Pancreas (tissue), 10 donors: ENCODE measurements at regions not wholly inside any gene's neighbourhood (a gene's known extent, or its start where the extent isn't known, plus 50 kb on each side); places are given as distances from the start of the nearest gene placed in this dataset.

ENCODE experiments used
- ATAC-seq, 4 donors: fragments of 200-7000 bp; cut with Tn5 transposase; one replicate each; pipeline versions ENCODE4 v1.8.0 to v1.9.1; 2020; ENCODE audit warnings: mild to moderate bottlenecking in 4 of 4, moderate library complexity in 4 of 4
- DNase-seq, 6 donors: peaks; one replicate each; pipeline ENCODE4 v3.0.0-alpha.2; 2020
- FAIRE-seq: peaks from 2 replicates; lab custom pipeline; 2012; peaks lifted over from hg19 to GRCh38; lab: Jason Lieb, UNC
- H3K27ac ChIP-seq, 4 donors: fragments of 200-600 bp; sonication (generic); 1 replicate in 3 of 4; 2 replicates in 1 of 4; pipeline versions ENCODE4 v1.5.0 to v1.8.0; 2020
- H3K27me3 ChIP-seq, 4 donors: fragments of 200-600 bp; one replicate each; pipeline ENCODE4 v1.8.0; 2021
- H3K36me3 ChIP-seq, 3 donors: fragments of 200-600 bp; sonication (generic) in 1 of 3; one replicate each; pipeline versions ENCODE4 v1.5.0 to v1.8.0; 2020 to 2021
- H3K4me1 ChIP-seq, 3 donors: fragments of 200-600 bp; one replicate each; pipeline ENCODE4 v1.8.0; 2021
- H3K4me3 ChIP-seq, 4 donors: fragments of 200-600 bp; sonication (generic) in 2 of 4; one replicate each; pipeline versions ENCODE4 v1.5.0 to v1.8.0; 2020 to 2021
- H3K9me3 ChIP-seq, 4 donors: fragments of 200-600 bp; one replicate each; pipeline ENCODE4 v1.8.0; 2021
- CTCF ChIP-seq, 4 donors: fragments of 200-600 bp; sonication (generic) in 3 of 4; IDR thresholded peaks; one replicate each; pipeline versions ENCODE4 v1.5.0 to v1.8.0; 2021; ENCODE audit warnings: antibody characterized with exemption in 4 of 4
- WGBS, 2 donors: extraction: QIAGEN DNeasy Blood & Tissue Kit; methylation state at CpG; one replicate each; pipeline ENCODE4 v1.1.7; 2013; 5-methylcytosine and 5-hydroxymethylcytosine counted together
- intact Hi-C, 3 donors: fragments of 100-400 bp; cut with DNase I; formaldehyde crosslinking; loops; one replicate each; pipeline versions ENCODE4 v1.11.1 to v1.14.2; 2022
- donor health status: healthy with polysubstance abuse.
- donor health status: DM: no; HTN: no; CAD: no; lungs with moderate emphysema.
- donor health status: DM: no; HTN: no; CAD: no.
- donor health status: control.
- donor health status: control.
- donor health status: Bipolar disorder and iron deficiency.
- donor health status: DM: yes; HTN: yes; CAD: no.
- donor health status: DM: no; HTN: no; CAD: no.
- donor health status: DM: no; HTN: no; CAD: no.
- donor health status: DM: yes; HTN: yes; CAD: no.

DNA sequence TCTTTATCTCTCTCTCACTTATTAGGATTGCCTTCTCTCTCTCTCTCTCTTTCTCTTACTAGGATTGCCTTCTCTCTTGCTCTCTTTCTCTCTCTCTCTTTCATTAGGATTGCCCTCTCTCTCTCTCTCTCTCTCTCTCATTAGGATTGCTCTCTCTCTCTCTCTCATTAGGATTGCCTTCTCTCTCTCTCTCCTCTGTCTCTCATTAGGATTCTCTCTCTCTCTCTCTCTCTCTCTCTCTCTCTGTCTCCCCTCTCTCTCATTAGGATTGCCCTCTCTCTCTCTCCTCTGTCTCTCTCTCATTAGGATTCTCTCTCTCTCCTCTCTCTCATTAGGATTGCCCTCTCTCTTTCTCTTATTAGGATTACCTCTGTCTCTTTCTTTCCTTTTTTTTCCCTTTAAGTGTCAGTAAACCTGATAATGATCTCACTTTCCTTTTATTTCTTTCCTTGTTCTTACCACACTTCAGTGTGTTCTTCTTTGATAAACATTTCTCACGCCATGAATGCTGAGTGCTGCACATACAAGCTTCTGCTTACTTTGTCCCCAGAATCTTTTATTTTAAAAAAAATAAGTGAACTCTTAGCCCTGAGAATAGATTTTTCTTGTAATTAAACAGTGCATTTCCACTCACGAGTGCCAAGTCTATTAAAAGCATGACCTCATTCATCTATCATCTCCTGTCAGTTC lies 243.4 kb upstream of the TBC1D5 start:
- 35 to 48% methylated on average over 2 of the region's 2 CpGs for WGBS, 2 donors

DNA sequence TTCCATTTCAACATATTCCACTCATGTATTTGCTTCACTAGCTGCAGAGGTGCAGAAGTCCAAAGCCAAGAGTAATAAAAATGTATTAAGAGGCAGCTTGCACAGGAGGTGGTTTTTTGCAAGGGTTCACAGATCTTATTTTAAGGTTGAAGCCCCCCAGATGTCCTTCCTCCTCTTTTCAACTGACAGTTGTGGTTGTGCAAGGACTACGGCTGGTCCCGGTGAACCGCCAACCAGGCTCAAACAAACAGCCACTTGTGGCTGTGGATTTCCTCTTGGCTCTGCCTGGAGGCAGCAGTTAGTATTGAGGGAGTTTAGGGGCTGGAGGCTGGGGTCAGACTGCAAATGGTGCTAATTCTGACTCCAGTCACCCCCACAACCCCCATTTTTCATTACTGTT lies 240.7 kb upstream of the TBC1D5 start:
- WGBS, 2 donors, result 86 to 94% methylated on average over 3 of the region's 3 CpGs
- no peak for DNase-seq

More for the DNA sequence above, 243.4 kb upstream of the TBC1D5 start:
- H3K4me3 ChIP-seq, result no peak overlapping the region
- H3K36me3 ChIP-seq, result no peaks in the 10 kb centered on the region
- FAIRE-seq (no peak), DNase-seq (no peak), ATAC-seq (no peak)
- H3K27ac ChIP-seq, result no peak overlapping the region
- no peaks in the 10 kb centered on the region for H3K27me3 ChIP-seq
- no peak for TF ChIP-seq CTCF (IDR thresholded peaks at IDR 0.05)
- H3K4me1 ChIP-seq, result no peaks in the 10 kb centered on the region
- H3K9me3 ChIP-seq, result no peaks in the 10 kb centered on the region
- intact Hi-C loops, result no loop called here

GRCh38 chr3:17982211-17982880 lies 239.9 kb upstream of the TBC1D5 start:
- no peak for TF ChIP-seq CTCF (IDR thresholded peaks at IDR 0.05)
- no peak for DNase-seq
- no peak overlapping the region for H3K4me3 ChIP-seq
- 88 to 94% methylated on average over 3 of the region's 3 CpGs for WGBS, 2 donors
- no peak for ATAC-seq
- H3K36me3 ChIP-seq, result no peaks in the 10 kb centered on the region
- H3K27ac ChIP-seq, result no peak overlapping the region
- no peak for FAIRE-seq
- intact Hi-C loops, result no loop called here
- no peaks in the 10 kb centered on the region for H3K27me3 ChIP-seq
- H3K4me1 ChIP-seq, result no peaks in the 10 kb centered on the region
- H3K9me3 ChIP-seq, result no peaks in the 10 kb centered on the region

More for the DNA sequence above, 240.7 kb upstream of the TBC1D5 start:
- no peak for TF ChIP-seq CTCF (IDR thresholded peaks at IDR 0.05)
- intact Hi-C loops, result no loop called here
- no peaks in the 10 kb centered on the region for H3K36me3 ChIP-seq
- H3K27ac ChIP-seq, result no peak overlapping the region
- no peaks in the 10 kb centered on the region for H3K27me3 ChIP-seq
- no peak for FAIRE-seq
- H3K4me3 ChIP-seq, result no peak overlapping the region
- no peak for ATAC-seq
- no peaks in the 10 kb centered on the region for H3K4me1 ChIP-seq
- no peaks in the 10 kb centered on the region for H3K9me3 ChIP-seq

DNA sequence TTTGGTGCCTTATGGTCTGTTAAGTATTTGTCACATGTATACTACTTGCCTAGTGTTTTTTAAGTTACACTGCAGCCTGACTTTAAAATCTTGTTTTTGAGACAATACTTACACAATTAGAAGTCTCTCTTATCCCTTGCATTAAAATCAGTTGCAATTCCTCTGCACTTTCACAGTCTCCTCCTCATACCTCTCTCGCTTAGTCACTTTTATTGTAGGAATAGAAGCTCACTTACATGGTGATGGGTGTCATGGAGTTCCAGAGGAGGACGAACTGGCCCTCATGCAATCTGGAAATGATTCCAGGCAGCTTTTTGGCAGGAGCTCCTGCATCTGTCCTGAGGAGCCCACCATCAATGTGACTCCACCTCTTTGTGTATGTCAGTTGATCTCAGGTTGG lies 238.4 kb upstream of the TBC1D5 start:
- no peaks in the 10 kb centered on the region for H3K9me3 ChIP-seq
- ATAC-seq, result no peak
- H3K4me1 ChIP-seq, result no peaks in the 10 kb centered on the region
- no peak overlapping the region for H3K27ac ChIP-seq
- 76 to 86% methylated on average over 2 of the region's 2 CpGs for WGBS, 2 donors
- no peaks in the 10 kb centered on the region for H3K36me3 ChIP-seq
- DNase-seq, result no peak
- no peak for TF ChIP-seq CTCF (IDR thresholded peaks at IDR 0.05)
- intact Hi-C loops, result no loop called here
- H3K27me3 ChIP-seq, result no peaks in the 10 kb centered on the region
- H3K4me3 ChIP-seq, result no peak overlapping the region
- no peak for FAIRE-seq

GRCh38 chr3:17979911-17980310 lies 237.5 kb upstream of the TBC1D5 start:
- Histone ChIP-seq H3K27me3 (no peaks in the 10 kb centered on the region), H3K27ac (no peak overlapping the region), H3K9me3 (no peaks in the 10 kb centered on the region), H3K4me3 (no peak overlapping the region), H3K36me3 (no peaks in the 10 kb centered on the region), H3K4me1 (no peaks in the 10 kb centered on the region)
- DNase-seq, result no peak
- ATAC-seq, result no peak
- 60 to 78% methylated on average over 3 of the region's 3 CpGs for WGBS, 2 donors
- no peak for TF ChIP-seq CTCF (IDR thresholded peaks at IDR 0.05)
- FAIRE-seq, result no peak
- intact Hi-C loops, result no loop called here
